Lower lobe of right lung (tissue), 2 donors: ENCODE measurements at regions not wholly inside any gene's neighbourhood (a gene's known extent, or its start where the extent isn't known, plus 50 kb on each side); places are given as distances from the start of the nearest gene placed in this dataset.

Experiments
- ATAC-seq, 2 donors: fragments of 200-7000 bp; cut with Tn5 transposase; one replicate each; pipeline ENCODE4 v1.9.1; 2020 to 2022; ENCODE audit warnings: mild to moderate bottlenecking in 2 of 2, moderate library complexity in 2 of 2
- DNase-seq: peaks from one replicate; pipeline ENCODE4 v3.0.0-alpha.2; 2020
- H3K27ac ChIP-seq: fragments of 200-600 bp; one replicate; pipeline ENCODE4 v1.8.0; 2022
- H3K27me3 ChIP-seq: fragments of 200-600 bp; one replicate; pipeline ENCODE4 v1.8.0; 2022; ENCODE audit warnings: low read depth
- H3K36me3 ChIP-seq: fragments of 200-600 bp; one replicate; pipeline ENCODE4 v1.8.0; 2022; ENCODE audit warnings: mild to moderate bottlenecking
- H3K4me1 ChIP-seq: fragments of 200-600 bp; one replicate; pipeline ENCODE4 v1.8.0; 2022
- H3K4me3 ChIP-seq: fragments of 200-600 bp; one replicate; pipeline ENCODE4 v1.8.0; 2022; ENCODE audit warnings: mild to moderate bottlenecking
- H3K9me3 ChIP-seq: fragments of 200-600 bp; one replicate; pipeline ENCODE4 v1.8.0; 2022
- CTCF ChIP-seq: fragments of 200-600 bp; IDR thresholded peaks from one replicate; pipeline ENCODE4 v1.8.0; 2022; ENCODE audit warnings: antibody characterized with exemption, mild to moderate bottlenecking
- intact Hi-C: fragments of 100-400 bp; cut with DNase I; formaldehyde crosslinking; loops from one replicate; pipeline ENCODE4 v1.11.0; 2022
- donor health status: DM: no; HTN: yes; CAD: no; lungs with severe emphysema.

DNA sequence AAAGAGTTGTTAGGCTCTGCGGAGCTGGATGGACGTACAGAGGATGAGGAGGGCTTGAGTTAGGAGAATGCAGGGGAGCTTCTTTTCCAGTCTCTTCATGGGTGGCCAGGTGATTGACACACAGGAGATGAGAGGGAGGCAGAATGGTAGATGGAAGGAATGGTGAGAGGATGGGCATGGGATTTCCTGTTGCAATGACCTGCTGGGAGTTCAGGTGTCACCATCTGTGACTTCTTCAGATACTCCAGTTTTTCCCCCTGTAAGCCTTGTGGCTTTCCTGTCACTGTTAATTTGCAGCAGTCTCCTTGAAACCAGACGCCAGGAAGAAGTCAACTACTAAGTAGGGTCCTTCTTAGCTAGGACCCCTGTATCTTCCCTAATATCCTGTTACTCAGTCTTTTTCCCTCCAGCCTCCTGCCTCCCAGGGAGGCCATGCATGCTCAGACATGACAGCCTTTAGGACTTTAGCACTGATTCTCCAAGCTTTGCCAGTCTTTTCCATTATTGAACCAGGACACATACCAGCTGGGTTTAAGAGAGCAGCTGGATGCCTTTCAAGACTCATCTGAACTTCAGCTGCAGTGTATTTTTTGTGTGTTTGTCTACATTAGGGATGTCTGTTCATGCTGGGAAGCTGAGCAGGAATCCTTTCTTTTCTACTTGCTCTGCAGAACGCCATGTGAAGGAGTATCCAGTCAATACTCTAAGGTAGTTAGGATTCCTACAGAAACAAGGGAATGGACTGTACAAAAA lies 67.2 kb upstream of the CD180 start:
- intact Hi-C loops = no loop called here
- no peak for TF ChIP-seq CTCF
- ATAC-seq = no peak
- H3K4me3 ChIP-seq = no peak overlapping the region
- H3K27ac ChIP-seq = no peak overlapping the region
- H3K9me3 ChIP-seq = no peaks in the 10 kb centered on the region
- H3K36me3 ChIP-seq = no peaks in the 10 kb centered on the region
- no peak for DNase-seq
- peaks cover 18% of the 10 kb centered on the region for H3K4me1 ChIP-seq
- H3K27me3 ChIP-seq = no peaks in the 10 kb centered on the region

DNA sequence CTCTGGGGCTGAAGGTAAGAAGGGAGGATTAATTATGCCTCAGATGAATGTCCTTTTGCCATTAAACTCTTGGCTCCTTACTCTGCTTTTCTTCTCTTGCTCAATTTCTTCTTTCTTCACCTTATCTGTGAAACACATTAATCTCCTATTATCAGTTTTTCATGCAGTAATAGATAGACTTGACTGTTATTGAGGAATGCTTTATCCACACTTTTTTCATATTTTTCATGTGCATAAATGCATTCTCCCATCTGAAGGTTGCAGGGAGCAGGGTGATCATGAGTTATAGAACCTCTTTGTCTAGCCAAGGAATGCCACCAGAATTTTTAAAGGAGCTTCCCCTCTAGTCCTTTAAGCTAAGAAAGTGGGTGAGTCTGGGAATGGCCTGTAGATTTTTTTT lies 66.4 kb upstream of the CD180 start:
- Histone ChIP-seq H3K9me3 (no peaks in the 10 kb centered on the region), H3K4me1 (peaks cover 9% of the 10 kb centered on the region), H3K36me3 (no peaks in the 10 kb centered on the region), H3K27ac (no peak overlapping the region), H3K4me3 (no peak overlapping the region), H3K27me3 (no peaks in the 10 kb centered on the region)
- DNase-seq (no peak), ATAC-seq (no peak)
- no peak for TF ChIP-seq CTCF
- intact Hi-C loops = no loop called here

DNA sequence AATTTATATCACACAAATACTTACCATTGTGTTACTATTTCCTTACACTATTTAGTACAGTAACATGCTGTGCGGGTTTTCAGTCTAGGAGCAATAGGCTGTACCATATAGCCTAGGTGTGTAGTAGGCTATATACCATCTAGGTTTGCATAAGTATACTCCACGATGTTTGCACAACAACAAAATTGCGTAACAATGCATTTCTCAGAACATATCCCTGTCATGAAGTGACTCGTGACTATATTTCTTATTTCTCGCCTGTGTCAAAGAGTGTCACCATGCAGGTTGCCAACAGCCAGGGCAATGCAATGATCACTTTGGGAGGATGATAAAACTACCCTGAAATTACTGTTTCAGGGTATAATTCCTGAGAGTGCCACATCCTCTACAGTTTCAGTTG lies 65.6 kb upstream of the CD180 start:
- no peaks in the 10 kb centered on the region for H3K27me3 ChIP-seq
- no peaks in the 10 kb centered on the region for H3K9me3 ChIP-seq
- no peak for TF ChIP-seq CTCF
- no peak overlapping the region for H3K27ac ChIP-seq
- intact Hi-C loops = no loop called here
- ATAC-seq (no peak), DNase-seq (no peak)
- H3K4me1 ChIP-seq = peaks cover 2% of the 10 kb centered on the region
- H3K4me3 ChIP-seq = no peak overlapping the region
- H3K36me3 ChIP-seq = no peaks in the 10 kb centered on the region

DNA sequence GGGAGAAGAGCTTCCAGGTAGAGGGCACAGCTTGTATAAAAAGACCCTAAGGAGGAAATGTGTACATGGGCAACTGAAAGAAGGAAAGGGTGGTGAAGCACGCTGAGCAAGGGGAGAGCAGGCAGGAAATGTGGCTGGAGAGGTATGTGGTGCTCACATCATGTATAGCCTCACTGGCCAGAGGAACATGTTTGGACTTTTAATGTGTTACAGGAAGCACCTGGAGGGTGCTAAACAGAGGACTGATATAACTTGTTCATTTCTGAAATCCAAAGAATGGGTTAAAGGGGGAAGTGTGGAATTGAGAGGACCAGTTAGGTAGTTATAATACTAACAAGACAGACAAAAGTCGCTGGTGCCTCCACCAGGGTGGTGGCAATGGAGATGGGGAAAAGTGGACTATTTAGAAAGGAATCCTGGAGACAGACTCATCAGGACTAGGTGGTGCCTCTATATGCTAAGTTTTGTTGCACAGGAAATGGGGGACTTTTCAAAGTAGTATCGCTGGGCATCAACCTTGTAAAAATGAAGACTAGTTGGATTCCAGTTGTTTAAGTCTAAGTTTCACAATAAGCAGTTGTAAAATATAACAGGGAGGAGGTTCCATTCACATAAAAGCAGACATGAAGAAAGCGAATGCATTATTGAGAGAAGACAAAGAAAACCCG lies 63.1 kb upstream of the CD180 start:
- Histone ChIP-seq H3K4me1 (peaks cover 10% of the 10 kb centered on the region), H3K4me3 (no peak overlapping the region), H3K27me3 (no peaks in the 10 kb centered on the region), H3K36me3 (no peaks in the 10 kb centered on the region), H3K9me3 (no peaks in the 10 kb centered on the region), H3K27ac (no peak overlapping the region)
- TF ChIP-seq CTCF = no peak
- intact Hi-C loops = no loop called here
- no peak for DNase-seq
- no peak for ATAC-seq

- ATAC-seq = peak in 1 of 2 donors; percentile 72
- intact Hi-C loops = no loop called here
- no peaks in the 10 kb centered on the region for H3K9me3 ChIP-seq
- DNase-seq = no peak
- no peak overlapping the region for H3K27ac ChIP-seq
- H3K4me3 ChIP-seq = no peak overlapping the region
- H3K36me3 ChIP-seq = no peaks in the 10 kb centered on the region
- TF ChIP-seq CTCF = no peak
- H3K27me3 ChIP-seq = no peaks in the 10 kb centered on the region
- H3K4me1 ChIP-seq = peaks cover 10% of the 10 kb centered on the region
These were observed 60.9 kb upstream of the CD180 start for GRCh38 chr5:67257500-67257899.
